CMK (cell line): ENCODE measurements at regions not wholly inside any gene's neighbourhood (a gene's known extent, or its start where the extent isn't known, plus 50 kb on each side); places are given as distances from the start of the nearest gene placed in this dataset.
"Not testable (repeated sequence)": the region's sequence is repeated elsewhere in the genome, so short reads cannot be mapped to it uniquely, and the experiment has no call there.

ENCODE experiments used
- DNase-seq: peaks from one replicate; pipeline ENCODE4 v3.0.0-alpha.2; 2010; ENCODE audit warnings: low read depth

GRCh38 chr1:218874801-218875400 lies 298.8 kb upstream of the LYPLAL1 start:
- DNase-seq, result no peak

GRCh38 chr1:218878369-218878768 lies 295.3 kb upstream of the LYPLAL1 start:
- DNase-seq, result no peak

DNA sequence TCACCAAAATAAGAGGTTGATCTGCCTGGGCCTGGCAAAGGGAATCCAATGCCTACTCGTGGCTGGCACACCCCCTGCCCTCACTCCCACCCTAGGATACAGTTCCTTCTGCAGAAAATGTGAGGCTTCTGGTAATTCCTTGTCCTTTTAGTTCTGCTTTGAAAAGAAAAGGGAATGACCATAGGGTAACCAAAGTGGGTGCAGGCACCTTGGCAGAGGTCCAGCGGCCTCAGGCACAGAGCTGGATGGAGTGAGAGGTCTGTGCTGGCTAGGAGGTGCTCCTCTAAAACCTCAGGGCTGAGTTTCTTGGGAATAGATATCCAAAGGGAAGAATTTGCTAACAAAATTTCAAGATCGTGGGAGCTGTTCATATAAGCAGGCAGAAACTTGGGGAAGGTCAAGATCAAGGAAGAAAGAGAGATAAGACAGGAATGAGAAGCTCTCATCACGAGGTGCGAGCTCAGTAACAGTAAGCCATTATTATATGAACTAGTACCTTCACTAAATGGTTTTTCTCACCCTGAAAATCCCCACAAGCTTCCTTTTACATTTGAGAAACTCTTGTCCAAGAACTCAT lies 293.1 kb upstream of the LYPLAL1 start:
- no peak for DNase-seq

DNA sequence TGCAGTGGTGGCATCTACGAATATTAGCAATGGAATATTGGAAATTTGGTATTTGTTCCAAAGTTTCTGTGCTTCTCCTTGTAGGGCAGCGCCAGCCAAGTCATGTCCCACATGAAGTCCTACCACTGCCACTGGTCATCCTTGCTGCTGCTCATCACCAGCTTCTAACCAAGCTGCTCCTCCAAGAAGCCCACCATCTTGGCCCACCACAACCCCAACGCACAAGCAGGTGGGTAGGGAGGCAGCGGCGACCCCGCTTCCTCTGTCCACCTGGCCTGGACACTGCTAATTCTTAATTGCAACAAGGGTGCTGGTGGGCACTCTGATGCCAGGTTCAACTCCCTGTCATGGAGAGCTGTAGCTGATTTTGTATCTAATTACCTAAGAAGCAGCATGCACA lies 291.2 kb upstream of the LYPLAL1 start:
- DNase-seq, result no peak

- no peak for DNase-seq
Observed at GRCh38 chr1:218886101-218886871, 287.4 kb upstream of the LYPLAL1 start.

- DNase-seq, result no peak
Observed at GRCh38 chr1:218887141-218887925, 286.3 kb upstream of the LYPLAL1 start.

- DNase-seq, result no peak
Observed at GRCh38 chr1:218890451-218890850, 283.2 kb upstream of the LYPLAL1 start.

- DNase-seq, result no peak
Observed at GRCh38 chr1:218891577-218891976, 282.1 kb upstream of the LYPLAL1 start.

DNA sequence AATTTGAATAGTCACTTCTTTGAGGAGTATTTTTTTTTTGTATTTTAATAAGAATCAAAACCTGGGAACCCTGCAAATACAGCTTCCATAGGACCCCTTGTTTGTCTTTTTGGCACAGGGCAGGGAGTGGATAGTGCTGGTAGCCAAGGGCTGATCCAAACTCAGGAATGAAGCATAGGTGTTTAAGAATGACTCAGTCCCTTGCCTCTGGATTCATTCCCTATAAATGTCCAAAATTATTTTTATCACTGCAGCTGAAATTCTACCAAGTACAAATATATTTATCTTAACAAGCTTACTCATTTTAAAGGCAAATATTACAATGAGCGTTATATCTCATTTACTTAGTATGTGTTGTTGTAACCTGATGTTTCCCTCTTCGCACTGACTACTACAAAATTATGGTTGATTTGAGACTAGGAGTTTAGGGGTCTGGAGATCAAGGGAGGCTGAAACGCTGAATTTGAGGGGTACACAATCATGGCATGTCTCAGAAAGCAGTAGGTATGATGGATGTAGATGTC lies 278.6 kb upstream of the LYPLAL1 start:
- no peak for DNase-seq

GRCh38 chr1:218896202-218896601 lies 277.5 kb upstream of the LYPLAL1 start:
- no peak for DNase-seq

DNA sequence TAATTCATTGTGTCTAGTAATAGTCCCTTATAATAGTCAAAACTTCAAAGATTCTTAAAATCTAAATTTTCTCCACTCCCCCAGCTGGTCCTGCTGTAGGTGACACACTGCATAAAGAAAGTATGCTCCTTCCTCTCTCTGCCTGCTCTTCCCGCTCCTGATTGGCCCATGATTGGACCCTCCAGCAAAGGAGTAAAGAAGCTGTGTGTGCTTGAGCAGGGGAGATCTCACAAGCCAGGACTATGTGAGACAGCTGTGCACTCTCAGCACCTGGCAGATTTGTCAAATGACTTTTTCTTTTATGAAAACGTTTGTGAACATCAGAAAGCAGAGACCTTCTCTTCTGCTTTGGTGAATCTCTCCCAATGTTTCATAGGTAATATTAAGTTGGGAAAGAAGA lies 274.8 kb upstream of the LYPLAL1 start:
- DNase-seq, result no peak

DNA sequence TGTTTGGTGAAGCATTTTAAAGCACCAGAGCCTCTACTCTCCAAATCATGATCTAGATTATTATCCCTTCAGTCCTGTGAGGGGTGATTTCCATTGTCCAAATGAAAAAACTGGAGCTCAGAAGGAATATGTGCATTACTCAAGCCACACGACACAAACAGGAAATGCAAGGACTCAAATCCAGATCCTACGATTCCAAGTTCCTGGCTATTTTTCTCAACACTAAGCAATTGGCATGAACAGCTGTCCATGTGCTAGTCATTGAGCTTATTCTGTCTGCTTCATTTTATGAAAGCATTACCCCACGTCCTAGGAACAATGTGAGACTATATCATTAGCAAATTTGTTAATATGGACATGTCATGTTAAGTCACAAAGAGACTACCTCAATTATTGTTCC lies 273.1 kb upstream of the LYPLAL1 start:
- DNase-seq, result no peak

DNA sequence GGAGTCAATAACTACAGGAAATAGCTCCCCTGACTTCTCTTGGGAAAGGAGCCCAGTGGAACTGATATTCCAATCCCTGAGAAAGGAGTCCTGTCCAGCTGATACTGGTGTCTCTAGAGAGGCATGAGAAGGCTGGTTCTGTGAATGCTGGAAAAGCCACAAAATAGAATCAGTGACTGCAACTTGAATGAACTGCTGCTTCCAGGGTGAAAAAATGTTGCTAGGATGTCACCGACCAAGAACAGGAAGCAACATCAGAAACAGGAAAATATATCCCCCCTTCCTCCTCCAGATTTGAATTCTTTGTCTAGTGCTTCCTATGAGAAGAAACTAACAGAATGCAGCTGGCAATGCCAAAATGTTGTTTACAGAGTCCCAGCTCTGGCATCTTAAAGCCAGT lies 269.3 kb upstream of the LYPLAL1 start:
- no peak for DNase-seq

GRCh38 chr1:218916720-218917119 lies 257.0 kb upstream of the LYPLAL1 start:
- DNase-seq, result no peak

GRCh38 chr1:218917656-218918055 lies 256.0 kb upstream of the LYPLAL1 start:
- no peak for DNase-seq

GRCh38 chr1:218925777-218926176 lies 247.9 kb upstream of the LYPLAL1 start:
- no peak for DNase-seq

GRCh38 chr1:218926631-218927030 lies 247.0 kb upstream of the LYPLAL1 start:
- DNase-seq, result no peak

DNA sequence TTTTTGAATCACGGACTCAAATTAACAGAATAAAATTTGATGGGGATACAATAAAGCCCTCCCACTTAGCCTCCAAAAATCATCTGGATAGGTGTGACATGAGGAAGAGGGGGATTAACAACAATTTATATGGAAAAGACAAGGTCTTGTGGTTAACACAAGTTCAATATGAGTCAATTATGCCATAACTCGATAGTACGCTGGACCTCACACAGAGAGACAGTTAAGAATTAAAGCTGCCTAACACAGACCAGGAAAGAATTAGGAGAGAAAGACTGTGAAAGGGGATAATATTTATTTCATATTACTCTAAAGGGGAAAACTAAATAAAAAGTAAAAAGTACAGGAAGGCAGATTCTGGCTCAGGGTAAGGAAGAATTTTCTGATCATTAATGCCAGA lies 243.7 kb upstream of the LYPLAL1 start:
- DNase-seq, result no peak

GRCh38 chr1:218930472-218931241 lies 243.0 kb upstream of the LYPLAL1 start:
- DNase-seq, result no peak

GRCh38 chr1:218931324-218931723 lies 242.4 kb upstream of the LYPLAL1 start:
- no peak for DNase-seq

DNA sequence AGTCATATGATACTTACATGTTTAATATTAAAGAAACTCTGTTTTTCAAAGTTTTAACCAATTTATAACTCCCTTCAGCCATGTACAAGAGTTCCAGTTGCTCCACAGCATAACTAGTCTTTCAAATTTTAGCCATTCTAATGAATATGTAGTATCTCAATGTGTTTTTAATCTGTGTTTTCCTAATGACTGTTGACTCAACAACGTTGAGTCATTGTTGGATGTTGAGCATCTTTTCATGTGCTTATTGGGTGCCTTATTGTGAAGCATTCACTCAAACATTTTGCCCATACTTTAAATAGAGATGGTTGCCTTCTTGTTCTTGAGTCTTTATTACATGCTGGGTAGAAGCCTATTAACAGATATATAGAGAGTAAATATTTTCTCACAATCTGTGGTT lies 240.2 kb upstream of the LYPLAL1 start:
- no peak for DNase-seq

DNA sequence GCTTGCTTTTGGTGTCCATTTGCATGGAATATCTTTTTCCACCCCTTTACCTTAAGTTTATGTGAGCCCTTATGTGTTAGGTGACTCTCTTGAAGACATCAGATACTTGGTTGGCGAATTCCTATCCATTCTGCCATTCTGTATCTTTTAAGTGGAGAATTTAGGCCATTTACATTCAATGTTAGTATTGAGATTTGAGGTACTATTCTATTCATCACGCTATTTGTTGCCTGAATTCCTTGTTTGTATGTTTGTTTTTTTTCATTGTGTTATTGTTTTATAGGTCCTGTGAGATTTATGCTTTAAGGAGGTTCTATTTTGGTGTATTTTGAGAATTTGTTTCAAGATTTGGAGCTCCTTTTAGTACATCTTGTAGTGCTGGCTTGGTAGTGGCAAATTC lies 238.3 kb upstream of the LYPLAL1 start:
- DNase-seq, result not testable (repeated sequence)
